CD4-positive, alpha-beta T cell (primary cell): ENCODE measurements at regions not wholly inside any gene's neighbourhood (a gene's known extent, or its start where the extent isn't known, plus 50 kb on each side); places are given as distances from the start of the nearest gene placed in this dataset.

Experiments used
- ATAC-seq: fragments of 200-7000 bp; cut with Tn5 transposase; one replicate; pipeline ENCODE4 v1.10.0; 2022; ENCODE audit warnings: mild to moderate bottlenecking; ENCODE audit not compliant: poor library complexity
- CTCF ChIA-PET: fragments of 350-600 bp; sonication (Branson Sonifier 250); formaldehyde crosslinking; loops from one replicate; lab custom pipeline; 2021; ENCODE audit warnings: antibody characterized with exemption, inconsistent platforms; lab: Charles Lee
- POLR2A ChIA-PET: fragments of 350-600 bp; sonication (Branson Sonifier 250); formaldehyde crosslinking; loops from one replicate; lab custom pipeline; 2021; ENCODE audit warnings: antibody characterized with exemption, inconsistent platforms; lab: Charles Lee
- DNase-seq, 14 experiments: peaks; one replicate each; pipeline ENCODE4 v3.0.0-alpha.2; 2013 to 2020; ENCODE audit warnings: mixed read lengths in 2 of 14
- H3K27ac ChIP-seq, 2 donors: one replicate each; pipeline versions ENCODE4 v1.5.1 to v1.7.0; 2013; ENCODE audit warnings: low read length in 2 of 2, low read depth in 1 of 2, mild to moderate bottlenecking in 1 of 2
- H3K27me3 ChIP-seq, 2 experiments: 1 replicate in 1 of 2; 2 replicates in 1 of 2; pipeline versions ENCODE4 v1.6.1 to v1.7.0; 2013; ENCODE audit warnings: low read length in 2 of 2, control low read depth in 1 of 2, mild to moderate bottlenecking in 1 of 2, moderate library complexity in 1 of 2; ENCODE audit not compliant: insufficient read depth in 2 of 2, control insufficient read depth in 1 of 2
- H3K36me3 ChIP-seq: one replicate; pipeline ENCODE4 v1.6.1; 2013; ENCODE audit warnings: low read length, control low read depth; ENCODE audit not compliant: insufficient read depth
- H3K4me1 ChIP-seq: one replicate; pipeline ENCODE4 v1.6.1; 2013; ENCODE audit warnings: low read length, control low read depth; ENCODE audit not compliant: insufficient read depth
- H3K4me3 ChIP-seq: one replicate; pipeline ENCODE4 v1.5.1; 2013; ENCODE audit warnings: mild to moderate bottlenecking, low read length, moderate library complexity
- H3K9me3 ChIP-seq, 2 experiments: 1 replicate in 1 of 2; 2 replicates in 1 of 2; pipeline versions ENCODE4 v1.6.1 to v1.7.0; 2013; ENCODE audit warnings: low read length in 2 of 2, mild to moderate bottlenecking in 2 of 2, control low read depth in 1 of 2, moderate library complexity in 1 of 2; ENCODE audit not compliant: control insufficient read depth in 1 of 2, insufficient read depth in 1 of 2
- H3K27ac Mint-ChIP-seq: one replicate; pipeline ENCODE4 v1.8.0; 2020; ENCODE audit warnings: mixed read lengths
- H3K27me3 Mint-ChIP-seq: one replicate; pipeline ENCODE4 v1.8.0; 2021; ENCODE audit warnings: mixed read lengths
- H3K36me3 Mint-ChIP-seq: one replicate; pipeline ENCODE4 v1.8.0; 2021; ENCODE audit warnings: low read depth, mixed read lengths
- H3K4me1 Mint-ChIP-seq: one replicate; pipeline ENCODE4 v1.8.0; 2021; ENCODE audit warnings: low read depth, mixed read lengths
- H3K4me3 Mint-ChIP-seq: one replicate; pipeline ENCODE4 v1.8.0; 2020; ENCODE audit warnings: mild to moderate bottlenecking, mixed read lengths
- H3K9me3 Mint-ChIP-seq: one replicate; pipeline ENCODE4 v1.8.0; 2020; ENCODE audit warnings: mixed read lengths
- CTCF ChIP-seq: fragments of 200-600 bp; IDR thresholded peaks from one replicate; pipeline ENCODE4 v1.8.0; 2022; ENCODE audit warnings: antibody characterized with exemption, mild to moderate bottlenecking
- intact Hi-C, 2 experiments: fragments of 100-400 bp; cut with DNase I in 1 of 2; cut with micrococcal nuclease in 1 of 2; formaldehyde crosslinking; loops; one replicate each; pipeline versions ENCODE4 v1.15.1 to v1.9.0; 2023 to 2025; cut with DNase I, micrococcal nuclease

GRCh38 chr2:53512071-53512826, 255.4 kb upstream of the CHAC2 start:
- no peak overlapping the region for H3K4me3 Mint-ChIP-seq
- Histone ChIP-seq H3K4me3 (no peak overlapping the region), H3K4me1 (no peaks in the 10 kb centered on the region), H3K9me3 (no peaks in the 10 kb centered on the region), H3K36me3 (no peaks in the 10 kb centered on the region), H3K27me3 (no peaks in the 10 kb centered on the region), H3K27ac (no peak overlapping the region)
- H3K9me3 Mint-ChIP-seq = no peaks in the 10 kb centered on the region
- no peak overlapping the region for H3K27ac Mint-ChIP-seq
- DNase-seq (no peak), ATAC-seq (no peak)
- no peaks in the 10 kb centered on the region for H3K4me1 Mint-ChIP-seq
- POLR2A ChIA-PET = no interaction called here
- TF ChIP-seq CTCF = no peak
- peaks cover 4% of the 10 kb centered on the region for H3K27me3 Mint-ChIP-seq
- intact Hi-C loops = no loop called here
- CTCF ChIA-PET = no interaction called here
- H3K36me3 Mint-ChIP-seq = no peaks in the 10 kb centered on the region

- ChIA-PET CTCF (no interaction called here), POLR2A (no interaction called here)
- TF ChIP-seq CTCF = no peak
- H3K4me3 ChIP-seq = no peak overlapping the region
- intact Hi-C loops = no loop called here
- ATAC-seq (no peak), DNase-seq (no peak)
- H3K4me1 ChIP-seq = no peaks in the 10 kb centered on the region
- H3K9me3 Mint-ChIP-seq = no peaks in the 10 kb centered on the region
- H3K4me3 Mint-ChIP-seq = no peak overlapping the region
- peaks cover 1% of the 10 kb centered on the region for H3K27me3 Mint-ChIP-seq
- H3K27ac Mint-ChIP-seq = no peak overlapping the region
- no peaks in the 10 kb centered on the region for H3K27me3 ChIP-seq
- H3K4me1 Mint-ChIP-seq = no peaks in the 10 kb centered on the region
- H3K27ac ChIP-seq = no peak overlapping the region
- no peaks in the 10 kb centered on the region for H3K36me3 Mint-ChIP-seq
- H3K36me3 ChIP-seq = no peaks in the 10 kb centered on the region
- H3K9me3 ChIP-seq = no peaks in the 10 kb centered on the region
These were observed 256.1 kb upstream of the CHAC2 start for GRCh38 chr2:53511549-53511948.

GRCh38 chr2:53510401-53510800, 257.2 kb upstream of the CHAC2 start:
- no peaks in the 10 kb centered on the region for H3K9me3 ChIP-seq
- no peak for ATAC-seq
- H3K36me3 Mint-ChIP-seq = no peaks in the 10 kb centered on the region

More at GRCh38 chr2:53510401-53510800, 257.2 kb upstream of the CHAC2 start:
- H3K36me3 ChIP-seq = no peaks in the 10 kb centered on the region
- peaks cover 4% of the 10 kb centered on the region for H3K27me3 Mint-ChIP-seq
- H3K4me1 ChIP-seq = no peaks in the 10 kb centered on the region
- TF ChIP-seq CTCF = no peak
- H3K27ac ChIP-seq = no peak overlapping the region
- intact Hi-C loops = no loop called here
- ChIA-PET POLR2A (no interaction called here), CTCF (no interaction called here)
- no peaks in the 10 kb centered on the region for H3K4me1 Mint-ChIP-seq
- H3K4me3 ChIP-seq = no peak overlapping the region
- no peaks in the 10 kb centered on the region for H3K27me3 ChIP-seq
- no peaks in the 10 kb centered on the region for H3K9me3 Mint-ChIP-seq
- DNase-seq = no peak
- H3K4me3 Mint-ChIP-seq = no peak overlapping the region
- no peak overlapping the region for H3K27ac Mint-ChIP-seq
